ENCODE measurements at regions not wholly inside any gene's neighbourhood (a gene's known extent, or its start where the extent isn't known, plus 50 kb on each side); places are given as distances from the start of the nearest gene placed in this dataset.
A peak's percentile ranks its signal among the peaks of the same experiment; 100 is the strongest.

GRCh38 chr6:137701942-137702341 is 165.1 kb upstream of the TNFAIP3 start:
- DNase-seq (ENCODE audit: low read depth) = no peak
- TF ChIP-seq CTCF (IDR thresholded peaks at IDR 0.05; ENCODE audit: insufficient read depth, low read depth, low read length) = no peak
- H3K4me3 ChIP-seq (ENCODE audit: low read depth, low read length) = no peak overlapping the region

GRCh38 chr6:137702791-137703424 is 164.2 kb upstream of the TNFAIP3 start:
- H3K4me3 ChIP-seq (ENCODE audit: low read depth, low read length) = no peak overlapping the region
- no peak for DNase-seq (ENCODE audit: low read depth)
- no peak for TF ChIP-seq CTCF (IDR thresholded peaks at IDR 0.05; ENCODE audit: insufficient read depth, low read depth, low read length)

- H3K4me3 ChIP-seq (ENCODE audit: low read depth, low read length) = no peak overlapping the region
- no peak for TF ChIP-seq CTCF (IDR thresholded peaks at IDR 0.05; ENCODE audit: insufficient read depth, low read depth, low read length)
- DNase-seq (ENCODE audit: low read depth) = no peak
These were observed 162.3 kb upstream of the TNFAIP3 start for GRCh38 chr6:137704802-137705159.

GRCh38 chr6:137705160-137706082 is 161.6 kb upstream of the TNFAIP3 start:
- DNase-seq (ENCODE audit: low read depth) = peak; percentile 65
- TF ChIP-seq CTCF (IDR thresholded peaks at IDR 0.05; ENCODE audit: insufficient read depth, low read depth, low read length) = peak; percentile 89
- no peak overlapping the region for H3K4me3 ChIP-seq (ENCODE audit: low read depth, low read length)

GRCh38 chr6:137706083-137706750 is 160.8 kb upstream of the TNFAIP3 start:
- no peak for TF ChIP-seq CTCF (IDR thresholded peaks at IDR 0.05; ENCODE audit: insufficient read depth, low read depth, low read length)
- DNase-seq (ENCODE audit: low read depth) = no peak
- H3K4me3 ChIP-seq (ENCODE audit: low read depth, low read length) = no peak overlapping the region

- no peak for DNase-seq (ENCODE audit: low read depth)
- no peak for TF ChIP-seq CTCF (IDR thresholded peaks at IDR 0.05; ENCODE audit: insufficient read depth, low read depth, low read length)
- no peak overlapping the region for H3K4me3 ChIP-seq (ENCODE audit: low read depth, low read length)
These were observed 159.9 kb upstream of the TNFAIP3 start for GRCh38 chr6:137707038-137707589.
